Activated T-cell treated with anti-CD3 and anti-CD28 coated beads, Interleukin-2, amount 50 U/mL, for 24 hours (primary cell): ENCODE measurements at regions not wholly inside any gene's neighbourhood (a gene's known extent, or its start where the extent isn't known, plus 50 kb on each side); places are given as distances from the start of the nearest gene placed in this dataset.
"Not testable (repeated sequence)": the region's sequence is repeated elsewhere in the genome, so short reads cannot be mapped to it uniquely, and the experiment has no call there.

ENCODE experiments used
- DNase-seq: peaks from one replicate; pipeline ENCODE4 v3.0.0-alpha.2; 2020
- H3K27ac Mint-ChIP-seq: 2 replicates; pipeline ENCODE4 v1.8.0; 2020; ENCODE audit warnings: mild to moderate bottlenecking, mixed read lengths
- H3K27me3 Mint-ChIP-seq: 2 replicates; pipeline ENCODE4 v1.8.0; 2020; ENCODE audit warnings: mixed read lengths
- H3K36me3 Mint-ChIP-seq: 2 replicates; pipeline ENCODE4 v1.8.0; 2020; ENCODE audit warnings: low read depth, mixed read lengths
- H3K4me1 Mint-ChIP-seq: 2 replicates; pipeline ENCODE4 v1.8.0; 2020; ENCODE audit warnings: low read depth, mixed read lengths
- H3K4me3 Mint-ChIP-seq: 2 replicates; pipeline ENCODE4 v1.8.0; 2020; ENCODE audit warnings: mild to moderate bottlenecking, moderate library complexity, mixed read lengths
- H3K9me3 Mint-ChIP-seq: 2 replicates; pipeline ENCODE4 v1.8.0; 2020; ENCODE audit warnings: mixed read lengths

DNA sequence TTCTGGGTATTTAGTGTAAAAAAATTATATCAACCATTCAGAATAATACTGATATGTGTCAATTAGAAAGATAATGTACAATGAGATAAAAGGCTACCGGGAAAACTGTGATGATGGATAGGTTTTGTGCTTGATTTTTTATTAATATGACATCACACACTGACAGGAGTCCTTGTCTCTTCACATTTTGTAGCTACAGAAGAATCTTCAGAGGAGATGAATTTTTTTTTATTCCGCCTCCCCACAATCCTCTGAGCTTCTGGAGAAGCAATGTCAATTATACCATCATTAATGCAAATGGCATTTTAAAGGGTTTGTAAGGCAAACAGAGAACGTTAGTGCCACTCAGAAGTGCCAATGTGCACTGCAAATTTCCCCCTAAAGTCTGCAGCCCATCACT is 131.7 kb upstream of the CCNG1 start:
- Mint-ChIP-seq H3K27me3 (no peaks in the 10 kb centered on the region), H3K36me3 (no peaks in the 10 kb centered on the region), H3K9me3 (no peaks in the 10 kb centered on the region), H3K4me1 (no peaks in the 10 kb centered on the region), H3K27ac (no peak overlapping the region), H3K4me3 (no peak overlapping the region)
- DNase-seq = no peak

DNA sequence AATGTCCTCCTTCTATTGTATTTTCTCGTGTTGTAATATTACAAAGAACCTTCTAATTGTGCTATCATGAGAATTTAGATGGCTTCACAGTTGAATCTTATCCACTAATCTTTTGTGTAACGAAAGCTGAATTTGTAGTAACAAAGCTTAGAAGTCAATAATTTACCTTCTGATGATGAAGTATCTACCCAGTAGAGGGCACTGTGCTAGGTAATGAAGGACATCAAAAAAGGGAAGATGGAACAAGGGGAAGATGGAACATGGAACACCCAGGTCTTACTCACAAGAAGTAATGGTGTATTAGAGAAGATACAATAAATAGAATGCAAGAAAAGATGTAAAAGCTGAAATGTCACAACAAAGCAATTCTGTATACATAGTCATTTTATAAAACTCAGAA is 131.0 kb upstream of the CCNG1 start:
- H3K36me3 Mint-ChIP-seq = no peaks in the 10 kb centered on the region
- H3K27ac Mint-ChIP-seq = no peak overlapping the region
- no peak overlapping the region for H3K4me3 Mint-ChIP-seq
- DNase-seq = no peak
- H3K27me3 Mint-ChIP-seq = no peaks in the 10 kb centered on the region
- peaks cover 2% of the 10 kb centered on the region for H3K4me1 Mint-ChIP-seq
- no peaks in the 10 kb centered on the region for H3K9me3 Mint-ChIP-seq

DNA sequence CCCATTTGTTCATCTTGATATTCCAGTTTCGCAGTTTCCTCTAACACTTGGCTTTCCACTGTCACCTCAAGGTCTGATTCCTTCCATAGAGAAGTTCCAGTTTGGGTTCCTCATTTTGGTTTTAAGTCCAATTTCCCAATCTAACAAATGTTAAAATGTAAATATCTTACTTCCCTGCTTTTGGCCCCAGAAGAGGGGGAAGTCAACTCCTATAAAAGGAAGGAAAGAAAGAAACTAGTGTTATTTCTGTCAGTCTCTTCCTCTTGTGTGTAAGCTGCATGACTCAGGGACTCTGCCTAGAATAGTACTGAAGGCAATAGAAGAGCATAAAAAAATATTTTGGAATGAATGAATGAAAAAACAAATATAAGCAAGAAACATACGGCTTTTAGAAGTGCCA is 127.5 kb upstream of the CCNG1 start:
- Mint-ChIP-seq H3K4me3 (no peak overlapping the region), H3K27me3 (no peaks in the 10 kb centered on the region), H3K9me3 (peaks cover 8% of the 10 kb centered on the region), H3K4me1 (peaks cover 2% of the 10 kb centered on the region), H3K27ac (no peak overlapping the region), H3K36me3 (no peaks in the 10 kb centered on the region)
- DNase-seq = no peak

DNA sequence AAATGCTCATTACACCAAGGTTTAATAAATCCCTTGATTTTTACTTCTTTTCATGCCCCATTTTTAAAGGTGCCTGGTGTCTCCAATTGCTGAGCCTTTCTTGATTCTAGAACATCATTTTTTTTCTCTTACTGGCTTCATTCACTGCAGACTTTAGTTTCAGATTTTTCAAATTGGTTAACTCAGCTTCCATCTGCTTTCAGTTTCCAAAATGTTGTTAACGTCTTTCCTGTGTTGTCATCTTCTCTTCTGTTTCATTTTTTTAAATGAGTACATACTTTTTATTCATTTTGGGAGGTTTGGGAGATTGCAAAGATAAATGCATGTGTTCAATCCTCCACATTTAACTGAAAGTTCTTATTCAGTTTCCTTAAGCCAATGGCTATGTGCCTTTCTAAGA is 126.4 kb upstream of the CCNG1 start:
- Mint-ChIP-seq H3K4me3 (no peak overlapping the region), H3K27ac (peak overlapping the region; percentile 30)

DNA sequence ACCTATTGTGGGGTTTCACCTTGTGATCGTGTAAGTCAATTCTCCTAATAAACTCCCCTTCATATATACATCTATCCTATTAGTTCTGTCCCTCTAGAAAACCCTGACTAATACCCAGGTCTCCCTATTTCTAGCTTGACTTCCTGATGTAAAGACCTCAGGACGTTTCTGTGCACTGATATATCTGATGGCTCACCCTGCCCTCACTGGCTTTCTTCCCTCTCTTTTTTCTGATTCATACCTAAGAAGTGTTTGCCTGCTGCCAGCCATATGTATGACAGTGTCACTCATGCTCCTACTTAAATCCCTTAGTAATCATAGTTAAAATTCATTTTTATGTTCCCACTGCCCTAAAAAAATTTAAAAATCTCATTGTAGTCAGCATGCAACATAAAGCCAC is 124.8 kb upstream of the CCNG1 start:
- no peaks in the 10 kb centered on the region for H3K27me3 Mint-ChIP-seq
- no peak overlapping the region for H3K27ac Mint-ChIP-seq
- no peak for DNase-seq
- peaks cover 2% of the 10 kb centered on the region for H3K4me1 Mint-ChIP-seq
- peaks cover 8% of the 10 kb centered on the region for H3K9me3 Mint-ChIP-seq
- no peak overlapping the region for H3K4me3 Mint-ChIP-seq
- no peaks in the 10 kb centered on the region for H3K36me3 Mint-ChIP-seq

More for the DNA sequence above, 126.4 kb upstream of the CCNG1 start:
- H3K4me1 Mint-ChIP-seq = peaks cover 2% of the 10 kb centered on the region
- no peaks in the 10 kb centered on the region for H3K36me3 Mint-ChIP-seq
- peaks cover 8% of the 10 kb centered on the region for H3K9me3 Mint-ChIP-seq
- no peaks in the 10 kb centered on the region for H3K27me3 Mint-ChIP-seq
- DNase-seq = no peak

DNA sequence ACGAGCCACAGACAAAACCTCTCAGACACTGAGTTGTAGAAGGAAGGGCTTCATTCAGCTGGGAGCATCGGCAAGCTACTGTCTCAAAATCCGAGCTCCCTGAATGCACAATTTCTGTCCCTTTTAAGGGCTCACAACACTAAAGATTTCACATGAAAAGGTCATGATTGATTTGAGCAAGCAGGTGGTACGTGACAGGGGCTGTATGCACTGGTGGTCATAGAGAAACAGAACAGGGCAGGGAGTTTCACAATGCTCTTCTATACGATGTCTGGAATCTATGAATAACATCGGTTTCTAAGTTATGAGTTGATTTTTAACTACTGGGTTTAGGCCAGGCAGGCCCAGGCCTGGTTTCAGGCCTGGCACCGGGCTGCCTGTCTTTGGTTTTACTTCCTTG is 124.3 kb upstream of the CCNG1 start:
- not testable (repeated sequence) for H3K9me3 Mint-ChIP-seq, H3K4me3 Mint-ChIP-seq, H3K27me3 Mint-ChIP-seq, H3K36me3 Mint-ChIP-seq, H3K4me1 Mint-ChIP-seq, DNase-seq, H3K27ac Mint-ChIP-seq

DNA sequence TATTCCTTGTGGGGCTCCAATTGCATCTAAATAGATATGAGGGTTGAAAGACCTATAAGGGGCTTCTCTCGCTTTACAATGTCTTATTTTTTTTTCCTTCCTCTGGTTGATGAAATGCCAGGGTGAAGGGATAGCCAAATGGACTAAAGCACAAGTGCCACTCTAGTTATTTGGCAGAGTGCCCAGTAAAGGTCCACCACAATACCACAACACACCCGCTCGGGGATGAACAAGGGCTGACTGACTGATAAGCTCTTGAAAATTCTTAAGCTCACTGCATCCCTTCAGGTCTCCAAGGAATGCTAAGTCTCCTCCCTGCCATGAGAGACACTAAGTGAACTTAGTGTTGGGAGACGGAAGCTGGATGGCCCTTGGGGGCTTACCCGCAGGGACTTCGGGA is 121.0 kb upstream of the CCNG1 start:
- H3K4me3 Mint-ChIP-seq, H3K9me3 Mint-ChIP-seq, H3K4me1 Mint-ChIP-seq, H3K36me3 Mint-ChIP-seq, H3K27me3 Mint-ChIP-seq, H3K27ac Mint-ChIP-seq, DNase-seq: not testable (repeated sequence)

DNA sequence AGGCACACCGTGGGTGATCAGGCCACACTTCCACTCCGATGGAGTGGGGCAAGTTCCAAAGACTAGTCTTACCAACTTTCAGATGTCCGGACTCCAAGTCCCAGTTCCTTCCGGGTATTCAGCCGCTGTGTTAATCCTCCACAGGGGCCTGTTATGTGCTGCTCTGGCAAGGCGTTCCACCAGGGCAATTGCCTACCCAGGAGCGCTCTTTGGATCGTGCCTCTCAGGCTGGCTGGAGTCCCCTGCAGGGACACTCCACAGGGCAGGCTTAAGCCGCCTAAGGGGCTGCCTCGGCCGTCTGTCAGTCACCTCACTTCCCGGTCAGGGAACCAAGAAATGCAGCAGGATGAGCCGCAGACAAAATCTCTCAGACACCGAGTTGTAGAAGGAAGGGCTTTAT is 118.7 kb upstream of the CCNG1 start:
- Mint-ChIP-seq H3K4me3 (no peak overlapping the region), H3K27me3 (no peaks in the 10 kb centered on the region), H3K36me3 (no peaks in the 10 kb centered on the region), H3K9me3 (no peaks in the 10 kb centered on the region), H3K4me1 (no peaks in the 10 kb centered on the region), H3K27ac (no peak overlapping the region)
- DNase-seq = no peak

DNA sequence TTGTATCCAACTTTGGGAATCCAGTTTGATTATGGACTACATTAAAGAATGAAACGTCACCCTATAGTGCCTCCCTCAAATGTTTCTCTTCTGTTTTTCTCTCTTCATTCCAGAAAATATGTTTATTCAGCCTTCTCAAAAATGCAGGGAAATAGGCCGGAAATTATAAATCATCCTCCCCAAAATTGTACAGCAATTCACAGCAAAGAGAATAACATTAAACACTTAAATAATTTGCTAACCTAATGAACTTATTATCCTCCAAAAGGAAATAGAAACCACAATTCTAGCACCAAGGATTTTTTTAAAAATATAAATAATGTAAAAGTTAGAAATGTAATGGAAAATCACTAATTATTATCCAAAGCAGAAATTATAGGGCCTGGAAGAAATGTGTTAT is 115.9 kb upstream of the CCNG1 start:
- Mint-ChIP-seq H3K27ac (no peak overlapping the region), H3K4me1 (no peaks in the 10 kb centered on the region), H3K9me3 (no peaks in the 10 kb centered on the region), H3K27me3 (peaks cover 6% of the 10 kb centered on the region), H3K36me3 (no peaks in the 10 kb centered on the region), H3K4me3 (no peak overlapping the region)
- no peak for DNase-seq

DNA sequence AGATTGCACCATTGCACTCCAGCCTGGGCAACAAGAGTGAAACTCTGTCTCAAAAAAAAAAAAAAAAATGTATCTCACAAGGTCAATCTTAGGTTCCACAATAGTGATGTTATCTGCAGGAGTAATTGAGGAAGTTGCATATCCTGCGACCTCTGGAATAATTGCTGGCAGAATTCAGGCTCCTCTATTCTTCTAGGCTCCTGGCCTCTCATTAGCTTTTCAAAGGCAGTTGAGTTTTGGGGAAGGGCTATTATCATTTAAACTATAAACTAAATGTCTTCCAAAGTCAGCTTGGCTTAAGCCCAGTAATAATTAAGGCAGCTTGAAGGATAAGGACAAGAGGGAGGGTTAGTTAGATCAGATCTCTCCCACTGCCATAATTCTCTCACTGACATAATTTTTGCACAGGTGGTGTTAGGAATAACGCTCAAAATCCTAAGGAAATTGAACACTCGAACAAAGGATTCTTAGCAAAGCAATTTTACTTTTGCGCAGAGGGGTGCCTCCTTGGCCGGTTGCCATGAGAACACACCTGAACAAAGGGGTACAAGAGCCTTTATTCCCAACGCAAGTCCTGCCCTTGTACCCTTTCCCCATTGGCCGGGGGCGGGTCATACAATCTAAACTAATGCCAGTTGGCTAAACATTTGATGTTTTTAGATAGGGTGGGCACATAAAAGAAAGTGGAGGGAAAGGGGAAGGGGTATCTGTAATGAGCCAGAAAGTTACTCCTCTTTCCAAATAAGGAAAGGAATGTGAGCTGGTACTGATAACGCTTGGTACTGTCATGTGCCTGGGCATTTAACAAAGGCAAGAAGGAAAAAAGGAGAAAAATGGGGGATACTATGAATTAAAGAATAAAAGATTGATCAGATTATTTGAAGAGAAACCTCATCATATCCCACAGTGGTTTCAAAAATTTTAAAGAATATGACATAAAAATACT is 106.4 kb upstream of the CCNG1 start:
- DNase-seq = no peak
- H3K4me1 Mint-ChIP-seq = no peaks in the 10 kb centered on the region
- H3K36me3 Mint-ChIP-seq = no peaks in the 10 kb centered on the region
- no peak overlapping the region for H3K27ac Mint-ChIP-seq
- no peaks in the 10 kb centered on the region for H3K9me3 Mint-ChIP-seq
- no peak overlapping the region for H3K4me3 Mint-ChIP-seq
- H3K27me3 Mint-ChIP-seq = peaks cover 21% of the 10 kb centered on the region

DNA sequence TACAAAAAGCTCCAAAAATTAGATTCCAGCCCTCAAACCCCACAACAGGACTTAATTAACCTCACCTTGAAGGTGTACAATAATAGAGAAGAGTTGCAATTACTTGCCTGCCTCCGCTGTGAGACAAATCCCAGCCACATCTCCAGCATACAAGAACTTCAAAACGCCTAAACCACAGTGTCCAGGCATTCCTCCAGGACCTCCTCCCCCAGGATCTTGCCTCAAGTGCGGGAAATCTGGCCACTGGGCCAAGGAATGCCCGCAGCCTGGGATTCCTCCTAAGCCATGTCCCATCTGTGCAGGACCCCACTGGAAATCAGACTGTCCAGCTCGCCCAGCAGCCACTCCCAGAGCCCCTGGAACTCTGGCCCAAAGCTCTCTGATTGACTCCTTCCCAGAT is 101.3 kb upstream of the CCNG1 start:
- H3K27me3 Mint-ChIP-seq = peaks cover 11% of the 10 kb centered on the region
- not testable (repeated sequence) for H3K4me3 Mint-ChIP-seq, H3K9me3 Mint-ChIP-seq, H3K27ac Mint-ChIP-seq, H3K4me1 Mint-ChIP-seq, H3K36me3 Mint-ChIP-seq, DNase-seq

DNA sequence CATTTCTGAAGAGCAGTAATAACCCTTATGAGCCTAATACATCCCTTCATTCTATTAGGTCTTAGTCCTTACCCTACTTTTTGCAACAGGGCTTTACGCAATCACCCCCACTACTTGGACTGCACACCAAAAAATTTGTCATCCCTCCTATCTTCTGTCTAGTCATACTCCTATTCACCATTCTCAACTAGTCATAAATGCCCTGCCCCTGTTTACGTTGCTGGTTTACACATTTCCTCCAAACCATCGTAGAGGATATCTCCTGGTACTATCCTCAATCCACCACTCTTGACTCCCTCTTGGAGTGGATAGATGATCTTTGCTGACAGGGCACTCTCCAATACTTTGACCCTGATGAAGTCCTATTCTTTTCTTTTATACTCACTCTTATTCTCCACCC is 98.2 kb upstream of the CCNG1 start:
- Mint-ChIP-seq H3K4me1 (no peaks in the 10 kb centered on the region), H3K4me3 (no peak overlapping the region), H3K27ac (no peak overlapping the region), H3K9me3 (no peaks in the 10 kb centered on the region), H3K36me3 (no peaks in the 10 kb centered on the region), H3K27me3 (peaks cover 14% of the 10 kb centered on the region)
- DNase-seq = no peak

DNA sequence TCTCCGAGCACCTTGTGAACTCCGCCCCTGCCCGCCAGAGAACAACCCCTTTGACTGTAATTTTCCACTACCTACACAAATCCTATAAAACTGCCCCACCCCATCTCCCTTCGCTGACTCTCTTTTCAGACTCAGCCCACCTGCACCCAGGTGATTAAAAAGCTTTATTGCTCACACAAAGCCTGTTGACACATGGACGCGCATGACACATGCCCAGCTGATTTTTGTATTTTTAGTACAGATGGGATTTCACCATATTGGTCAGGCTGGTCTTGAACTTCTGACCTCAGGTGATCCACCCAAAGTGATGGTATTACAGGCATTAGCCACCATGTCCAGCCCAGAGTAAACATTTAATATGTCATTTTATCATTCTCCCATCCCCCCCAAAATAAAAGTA is 97.0 kb upstream of the CCNG1 start:
- H3K27me3 Mint-ChIP-seq = peaks cover 18% of the 10 kb centered on the region
- H3K4me1 Mint-ChIP-seq, H3K36me3 Mint-ChIP-seq, H3K4me3 Mint-ChIP-seq, DNase-seq, H3K27ac Mint-ChIP-seq, H3K9me3 Mint-ChIP-seq: not testable (repeated sequence)

DNA sequence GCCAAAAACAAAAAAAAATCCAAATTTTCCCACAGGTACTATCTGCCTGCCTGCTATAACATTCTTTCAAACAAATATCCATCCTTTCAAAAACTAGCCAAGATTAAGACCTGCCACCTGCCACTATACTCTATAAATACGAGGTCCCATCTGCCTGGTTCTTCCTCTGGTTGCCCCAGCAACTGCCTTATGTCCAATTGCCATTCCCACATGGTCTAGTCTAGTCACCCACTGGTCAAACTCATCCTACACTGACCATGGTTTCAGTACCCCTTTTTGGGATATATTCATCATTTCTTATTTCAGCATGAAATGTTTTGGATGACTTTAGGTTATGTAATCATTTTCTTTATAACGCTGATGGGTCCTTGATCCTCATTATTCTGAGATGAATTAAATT is 95.1 kb upstream of the CCNG1 start:
- DNase-seq = no peak
- Mint-ChIP-seq H3K27me3 (peaks cover 12% of the 10 kb centered on the region), H3K4me3 (no peak overlapping the region), H3K36me3 (no peaks in the 10 kb centered on the region), H3K9me3 (no peaks in the 10 kb centered on the region), H3K27ac (no peak overlapping the region), H3K4me1 (no peaks in the 10 kb centered on the region)

DNA sequence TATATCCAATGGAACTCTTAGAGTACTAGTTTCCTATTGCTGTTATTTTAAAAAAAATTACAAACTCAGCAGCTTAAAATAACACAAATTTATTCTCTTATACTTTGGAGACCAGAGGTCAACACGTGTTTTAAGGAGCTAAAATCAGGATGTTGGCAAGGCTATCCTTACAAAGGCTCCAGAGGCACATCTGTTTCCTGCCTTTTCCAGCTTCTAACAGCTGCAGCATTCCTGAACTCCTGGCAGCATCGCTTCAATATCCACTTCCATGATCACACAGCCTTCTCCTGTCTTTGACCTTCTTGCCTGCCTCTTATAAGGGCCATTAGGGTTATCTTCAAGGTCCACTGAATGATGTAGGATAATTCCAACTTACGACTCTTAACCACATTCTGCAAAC is 92.2 kb upstream of the CCNG1 start:
- no peaks in the 10 kb centered on the region for H3K36me3 Mint-ChIP-seq
- no peak overlapping the region for H3K4me3 Mint-ChIP-seq
- H3K9me3 Mint-ChIP-seq = no peaks in the 10 kb centered on the region
- H3K27me3 Mint-ChIP-seq = peaks cover 17% of the 10 kb centered on the region
- H3K27ac Mint-ChIP-seq = no peak overlapping the region
- no peaks in the 10 kb centered on the region for H3K4me1 Mint-ChIP-seq
- no peak for DNase-seq

DNA sequence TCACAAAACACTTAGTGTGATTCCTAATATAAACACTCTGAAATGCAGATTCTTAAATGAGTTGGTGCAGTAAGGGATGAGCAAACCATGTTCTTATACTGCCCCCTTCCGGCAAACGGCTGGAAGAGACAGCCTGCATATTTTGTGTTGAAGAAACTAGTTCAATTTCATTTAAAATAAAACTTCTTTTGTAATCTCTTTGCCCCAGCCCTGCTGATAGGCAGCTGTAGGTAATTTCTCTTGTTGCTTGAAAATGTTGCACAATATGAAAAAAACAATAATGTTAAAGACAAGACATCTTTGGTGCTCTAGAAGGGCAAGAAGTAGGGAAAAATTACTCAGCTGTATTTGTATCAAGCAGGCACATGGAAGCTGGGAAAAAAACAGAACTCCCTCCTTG is 89.7 kb upstream of the CCNG1 start:
- no peaks in the 10 kb centered on the region for H3K4me1 Mint-ChIP-seq
- H3K9me3 Mint-ChIP-seq = no peaks in the 10 kb centered on the region
- H3K27me3 Mint-ChIP-seq = peaks cover 17% of the 10 kb centered on the region
- H3K36me3 Mint-ChIP-seq = no peaks in the 10 kb centered on the region
- H3K4me3 Mint-ChIP-seq = no peak overlapping the region
- peak; percentile 34 for DNase-seq
- H3K27ac Mint-ChIP-seq = no peak overlapping the region
